ENCODE measurements at regions not wholly inside any gene's neighbourhood (a gene's known extent, or its start where the extent isn't known, plus 50 kb on each side); places are given as distances from the start of the nearest gene placed in this dataset.

- no peak for DNase-seq
Measured at GRCh38 chr15:60215225-60215963, 182.4 kb downstream of the ANXA2 start.

DNA sequence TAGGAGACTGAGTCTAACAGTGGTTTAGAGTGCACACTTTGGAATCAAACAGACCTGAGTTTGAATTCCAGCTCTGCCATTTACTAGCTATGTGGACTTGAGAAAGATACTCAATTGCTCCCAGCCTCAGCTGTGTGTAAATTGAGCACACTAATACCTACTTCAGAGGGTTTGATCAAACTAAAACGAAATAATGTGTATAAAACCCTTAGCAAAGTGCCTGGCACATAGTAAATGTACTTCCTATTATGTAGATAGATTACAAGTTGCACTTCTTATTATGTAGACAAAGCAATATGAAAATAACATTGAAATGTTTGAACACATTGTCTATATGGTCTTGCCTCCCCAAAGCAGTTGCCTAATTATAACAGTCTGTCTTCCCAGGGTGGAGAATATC lies 180.6 kb downstream of the ANXA2 start:
- DNase-seq, result no peak

GRCh38 chr15:60218256-60218655 lies 179.5 kb downstream of the ANXA2 start:
- DNase-seq, result no peak

GRCh38 chr15:60219866-60220265 lies 177.9 kb downstream of the ANXA2 start:
- DNase-seq, result peak; percentile 70

GRCh38 chr15:60221356-60221755 lies 176.4 kb downstream of the ANXA2 start:
- no peak for DNase-seq

GRCh38 chr15:60222404-60222803 lies 175.4 kb downstream of the ANXA2 start:
- no peak for DNase-seq

DNA sequence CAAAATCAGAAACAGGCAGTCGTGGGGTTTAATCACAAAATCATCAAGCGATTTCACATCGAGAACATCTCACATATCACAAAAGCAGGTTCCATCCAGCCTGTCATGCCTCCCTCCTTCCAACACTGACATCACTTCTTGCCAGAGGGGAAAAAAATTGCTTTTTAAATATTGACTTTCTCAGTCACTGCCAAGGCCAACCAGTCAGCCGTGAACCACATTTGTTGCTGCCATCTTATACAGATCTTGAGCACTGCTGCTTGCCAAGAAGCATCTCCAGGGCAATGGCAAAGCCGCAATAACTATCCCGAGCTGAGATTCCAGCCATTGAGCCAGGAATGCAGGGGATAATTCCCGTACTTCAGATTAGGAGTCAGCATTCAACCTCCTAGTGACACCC lies 174.6 kb downstream of the ANXA2 start:
- DNase-seq, result no peak

DNA sequence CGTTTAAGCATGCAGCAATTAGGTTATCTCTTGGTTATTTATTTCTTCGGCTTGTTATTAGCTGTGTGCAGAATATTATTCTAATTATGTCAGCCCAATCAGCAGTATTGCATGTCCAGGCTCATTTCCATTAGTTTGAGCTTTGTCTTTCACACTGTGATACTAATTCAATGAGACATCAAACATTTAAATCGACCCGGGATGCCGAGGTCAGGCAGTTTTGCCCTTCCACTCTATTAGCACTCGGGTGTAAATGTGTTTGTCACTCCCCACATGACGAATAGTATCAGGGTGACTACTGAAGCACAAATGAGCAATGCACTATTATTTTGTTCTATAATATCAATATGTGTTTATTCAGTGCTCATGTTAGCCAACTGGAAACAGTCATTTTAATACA lies 170.9 kb downstream of the ANXA2 start:
- no peak for DNase-seq

DNA sequence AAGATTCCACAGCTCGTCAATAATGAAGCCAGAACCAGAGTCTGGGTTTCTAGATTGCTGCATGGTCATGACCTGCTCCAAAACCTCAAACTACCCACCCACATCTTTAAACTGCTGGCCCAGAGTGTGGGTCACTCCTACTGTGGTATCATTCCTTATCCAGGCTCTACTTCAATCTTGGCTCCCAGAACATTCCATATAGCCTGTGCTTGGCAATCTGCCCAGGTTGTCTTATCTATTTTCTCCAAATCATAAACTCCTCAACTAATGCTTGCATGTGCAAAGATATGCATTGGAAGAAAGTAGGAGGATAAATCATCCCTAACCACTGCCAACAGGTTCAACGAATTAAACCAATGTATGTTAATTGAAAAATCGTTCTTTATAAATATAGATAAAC lies 169.7 kb downstream of the ANXA2 start:
- DNase-seq, result peak; percentile 19

- no peak for DNase-seq
Measured at GRCh38 chr15:60228619-60229018, 169.2 kb downstream of the ANXA2 start.

- DNase-seq, result no peak
Measured at GRCh38 chr15:60235951-60236710, 161.7 kb downstream of the ANXA2 start.

GRCh38 chr15:60237446-60237845 lies 160.3 kb downstream of the ANXA2 start:
- DNase-seq, result peak; percentile 37

- DNase-seq, result no peak
Measured at GRCh38 chr15:60243769-60244168, 154.0 kb downstream of the ANXA2 start.

DNA sequence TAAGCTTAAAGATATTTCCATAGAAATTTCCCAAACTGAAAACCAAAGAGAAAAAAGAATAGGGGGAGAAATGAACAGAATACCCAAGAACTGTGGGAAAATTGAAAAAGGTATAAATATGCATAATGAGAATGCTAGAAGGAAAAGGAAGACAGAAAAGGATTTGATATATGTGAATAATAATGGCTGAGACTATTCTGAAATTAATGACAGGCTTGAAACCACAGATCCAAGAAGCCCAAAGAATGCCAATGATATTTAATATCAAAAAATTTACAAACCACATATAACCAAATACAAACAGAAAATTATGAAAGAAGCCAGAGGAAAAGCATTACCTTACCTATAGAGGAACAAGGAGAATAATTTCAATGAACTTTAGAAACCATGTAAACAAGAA lies 153.0 kb downstream of the ANXA2 start:
- no peak for DNase-seq

DNA sequence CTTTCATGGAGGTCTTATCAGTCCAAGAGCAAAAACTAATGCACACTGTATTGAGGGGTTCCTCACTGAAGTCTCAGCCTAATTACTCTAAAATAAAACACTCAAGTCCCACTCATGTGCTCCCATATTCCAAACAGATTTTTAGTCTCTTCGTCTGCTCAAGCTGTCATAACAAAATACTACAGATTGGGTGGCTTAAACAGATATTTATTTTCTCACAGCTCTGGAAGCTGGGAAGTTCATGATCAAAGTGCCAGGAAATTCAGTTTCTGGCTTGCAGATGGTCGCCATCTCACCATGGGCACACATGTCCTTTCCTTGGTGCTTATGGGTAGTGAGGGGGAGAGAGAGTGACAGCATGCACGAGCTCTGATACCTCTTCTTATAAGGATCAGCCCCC lies 147.5 kb downstream of the ANXA2 start:
- DNase-seq, result no peak

DNA sequence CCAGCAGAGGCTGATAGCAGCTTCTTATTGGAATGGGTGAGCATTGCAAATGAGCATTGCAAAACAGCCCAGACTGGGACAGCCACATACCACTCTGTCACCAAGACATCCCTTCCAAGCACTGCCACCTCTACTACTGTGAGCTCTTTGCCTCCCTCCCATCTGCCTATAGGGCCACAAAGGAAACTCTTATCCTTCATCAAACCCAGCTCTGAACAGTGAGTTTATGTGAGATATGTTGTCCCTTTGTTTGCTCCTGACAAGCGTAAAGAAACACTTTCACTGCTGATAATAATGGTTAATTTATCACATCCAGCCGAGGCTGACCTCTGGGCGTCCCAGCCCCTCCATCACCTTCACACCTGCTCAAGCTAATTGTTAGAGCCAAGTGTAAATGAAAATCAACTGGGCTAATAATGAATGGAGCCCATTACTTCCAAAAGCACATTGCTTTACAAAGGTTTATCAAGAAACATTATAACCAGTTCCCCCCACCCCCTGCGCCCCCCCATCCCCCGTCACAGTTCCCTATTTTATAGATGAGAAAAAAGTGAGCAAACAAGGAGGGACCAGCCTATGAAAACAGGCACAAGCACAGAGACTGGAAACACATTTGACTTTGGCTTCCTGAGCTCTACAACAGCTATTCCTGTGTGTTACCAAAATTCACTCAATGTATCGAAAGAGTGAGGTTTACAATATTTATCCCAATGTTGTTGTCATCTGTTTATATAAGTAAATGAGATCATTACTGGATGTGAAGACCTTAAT lies 146.3 kb downstream of the ANXA2 start:
- no peak for DNase-seq

- DNase-seq, result no peak
Measured at GRCh38 chr15:60254416-60254815, 143.4 kb downstream of the ANXA2 start.

- peak; percentile 39 for DNase-seq
Measured at GRCh38 chr15:60255390-60255789, 142.4 kb downstream of the ANXA2 start.

GRCh38 chr15:60257591-60258159 lies 140.1 kb downstream of the ANXA2 start:
- DNase-seq, result no peak

DNA sequence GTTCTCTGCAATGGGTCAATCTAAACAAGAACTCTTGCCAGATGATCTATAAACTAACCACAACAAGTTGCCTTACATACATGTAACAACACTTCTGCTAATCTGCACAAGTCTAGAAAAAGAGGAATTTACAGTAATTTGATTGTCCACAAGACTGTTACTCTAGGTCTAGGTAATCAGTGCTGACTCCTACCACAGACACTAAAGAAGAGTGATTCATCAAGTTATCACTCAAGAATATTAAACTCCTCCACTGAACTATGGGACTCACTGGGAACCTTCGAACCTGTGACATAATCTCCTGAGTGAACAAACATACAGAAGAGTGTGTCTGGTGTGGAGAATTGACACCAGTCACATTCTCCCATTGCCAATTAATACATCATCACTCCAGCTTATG lies 138.3 kb downstream of the ANXA2 start:
- DNase-seq, result no peak

GRCh38 chr15:60264088-60264487 lies 133.7 kb downstream of the ANXA2 start:
- no peak for DNase-seq

DNA sequence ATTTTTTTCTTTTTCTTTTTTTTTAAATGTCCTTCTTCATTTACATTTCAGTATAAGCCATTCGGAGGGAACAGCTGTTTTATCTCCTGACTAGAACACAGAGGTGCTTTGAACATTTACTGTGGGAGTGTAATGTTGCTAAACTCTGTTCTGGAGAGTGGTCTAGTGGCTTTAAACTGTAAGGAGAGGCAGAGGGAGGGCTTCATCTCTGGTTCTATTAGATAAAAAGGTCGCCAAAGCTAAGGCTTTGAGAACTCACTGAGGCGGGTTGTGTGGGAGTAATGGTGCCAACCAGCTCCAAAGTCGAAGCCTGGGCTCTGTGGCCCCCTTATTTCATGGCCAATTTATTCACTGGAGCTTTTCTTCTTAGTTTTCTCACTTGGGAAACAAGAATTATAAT lies 133.2 kb downstream of the ANXA2 start:
- no peak for DNase-seq

DNA sequence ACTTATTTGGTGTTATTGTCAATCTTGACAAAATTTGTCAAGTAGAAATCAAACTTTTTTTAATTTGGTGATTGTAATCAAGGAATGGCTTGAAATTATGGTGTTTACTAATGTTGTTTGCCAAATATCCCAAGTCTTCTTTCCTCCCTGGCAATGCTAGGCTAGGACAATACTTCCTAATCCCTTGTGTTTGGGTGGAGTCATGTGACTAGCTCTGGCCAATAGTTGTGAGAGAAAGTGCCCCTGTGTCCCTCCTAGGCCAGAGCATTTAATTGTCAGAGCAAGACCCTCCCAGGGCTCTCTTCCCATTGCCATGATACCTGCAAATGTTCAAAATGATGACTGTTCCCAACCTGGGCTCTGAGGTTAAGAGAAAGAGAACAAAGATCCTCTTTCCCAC lies 132.7 kb downstream of the ANXA2 start:
- no peak for DNase-seq

All from fibroblast of skin of right biceps (primary cell).